Retina (tissue), 1 donor: ENCODE measurements at regions not wholly inside any gene's neighbourhood (a gene's known extent, or its start where the extent isn't known, plus 50 kb on each side); places are given as distances from the start of the nearest gene placed in this dataset.
A peak's percentile ranks its signal among the peaks of the same experiment; 100 is the strongest.

Experiments used
- DNase-seq: peaks from one replicate; pipeline ENCODE4 v3.0.0-alpha.2; 2016

- no peak for DNase-seq
Observed at GRCh38 chr9:117547904-117548303, 133.0 kb upstream of the ASTN2 start.

GRCh38 chr9:117546894-117547678 is 132.2 kb upstream of the ASTN2 start:
- no peak for DNase-seq

GRCh38 chr9:117545846-117546245 is 131.0 kb upstream of the ASTN2 start:
- DNase-seq = no peak

GRCh38 chr9:117543089-117543488 is 128.2 kb upstream of the ASTN2 start:
- peak; percentile 36 for DNase-seq

- no peak for DNase-seq
Observed at GRCh38 chr9:117542021-117542420, 127.2 kb upstream of the ASTN2 start.

GRCh38 chr9:117541181-117541580 is 126.3 kb upstream of the ASTN2 start:
- no peak for DNase-seq

- DNase-seq = no peak
Observed at GRCh38 chr9:117535973-117536372, 121.1 kb upstream of the ASTN2 start.

- no peak for DNase-seq
Observed at GRCh38 chr9:117535434-117535833, 120.6 kb upstream of the ASTN2 start.

- no peak for DNase-seq
Observed at GRCh38 chr9:117528225-117528624, 113.4 kb upstream of the ASTN2 start.

GRCh38 chr9:117526674-117527073 is 111.8 kb upstream of the ASTN2 start:
- no peak for DNase-seq

GRCh38 chr9:117523531-117524153 is 108.8 kb upstream of the ASTN2 start:
- DNase-seq = no peak

- DNase-seq = no peak
Observed at GRCh38 chr9:117521293-117521692, 106.4 kb upstream of the ASTN2 start.

GRCh38 chr9:117516676-117517632 is 102.1 kb upstream of the ASTN2 start:
- DNase-seq = no peak

GRCh38 chr9:117511852-117512481 is 97.1 kb upstream of the ASTN2 start:
- DNase-seq = no peak

- no peak for DNase-seq
Observed at GRCh38 chr9:117496307-117496706, 81.5 kb upstream of the ASTN2 start.

GRCh38 chr9:117494401-117495090 is 79.7 kb upstream of the ASTN2 start:
- no peak for DNase-seq

GRCh38 chr9:117492476-117492875 is 77.6 kb upstream of the ASTN2 start:
- peak; percentile 35 for DNase-seq

GRCh38 chr9:117491491-117491890 is 76.6 kb upstream of the ASTN2 start:
- no peak for DNase-seq

GRCh38 chr9:117490199-117490598 is 75.3 kb upstream of the ASTN2 start:
- no peak for DNase-seq

- DNase-seq = no peak
Observed at GRCh38 chr9:117488659-117489058, 73.8 kb upstream of the ASTN2 start.

GRCh38 chr9:117487555-117488175 is 72.8 kb upstream of the ASTN2 start:
- DNase-seq = peak; percentile 92

GRCh38 chr9:117486426-117486825 is 71.6 kb upstream of the ASTN2 start:
- no peak for DNase-seq
